Panc1 (cell line): ENCODE measurements at regions not wholly inside any gene's neighbourhood (a gene's known extent, or its start where the extent isn't known, plus 50 kb on each side); places are given as distances from the start of the nearest gene placed in this dataset.

Source experiments
- ATAC-seq: fragments of 200-7000 bp; cut with Tn5 transposase; 2 replicates; pipeline ENCODE4 v1.9.1; 2020; ENCODE audit warnings: mild to moderate bottlenecking, moderate library complexity
- BruUV-seq: library from RNA; stranded (reverse); fragments of 400-500 nt; replicated peaks from 2 replicates; lab custom pipeline; 2021; lab: Mats Ljungman, UMichigan
- CTCF ChIA-PET: fragments of 300-600 bp; sonication (Branson Sonifier 250); formaldehyde crosslinking; loops from one replicate; lab custom pipeline; 2022; ENCODE audit warnings: antibody characterized with exemption; lab: Charles Lee
- POLR2A ChIA-PET: fragments of 300-600 bp; sonication (Branson Sonifier 250); formaldehyde crosslinking; loops from one replicate; lab custom pipeline; 2022; ENCODE audit warnings: antibody characterized with exemption; lab: Charles Lee
- DNase-seq: peaks from one replicate; pipeline ENCODE4 v3.0.0-alpha.2; 2010; ENCODE audit warnings: low read depth, low spot score
- H3K27ac ChIP-seq: 2 replicates; pipeline ENCODE4 v1.5.1; 2011; ENCODE audit warnings: mild to moderate bottlenecking, low read length, inconsistent platforms
- H3K27me3 ChIP-seq: fragments of 200-500 bp; sonication (Bioruptor generic); 2 replicates; pipeline ENCODE4 v1.6.0; 2014; ENCODE audit warnings: low read length, inconsistent platforms; ENCODE audit not compliant: control insufficient read depth, insufficient read depth
- H3K36me3 ChIP-seq: fragments of 200-500 bp; sonication (Bioruptor generic); 2 replicates; pipeline ENCODE4 v1.5.1; 2014; ENCODE audit warnings: inconsistent platforms, mild to moderate bottlenecking, low read length, moderate library complexity; ENCODE audit not compliant: control insufficient read depth, insufficient read depth
- H3K4me1 ChIP-seq: 2 replicates; pipeline ENCODE4 v1.5.1; 2011; ENCODE audit warnings: inconsistent platforms, mild to moderate bottlenecking, low read length, moderate library complexity; ENCODE audit not compliant: control insufficient read depth, insufficient read depth
- H3K4me3 ChIP-seq, 2 experiments: 2 replicates each; pipeline ENCODE4 v1.5.1; 2011 to 2012; ENCODE audit warnings: low read depth in 2 of 2, low read length in 2 of 2, mild to moderate bottlenecking in 2 of 2, inconsistent platforms in 1 of 2, moderate library complexity in 1 of 2
- H3K9me3 ChIP-seq: fragments of 200-500 bp; sonication (Bioruptor generic); 2 replicates; pipeline ENCODE4 v1.5.1; 2014; ENCODE audit warnings: low read depth, mild to moderate bottlenecking, inconsistent platforms, low read length, moderate library complexity; ENCODE audit not compliant: control insufficient read depth, insufficient read depth
- CTCF ChIP-seq: fragments of 450-650 bp; IDR thresholded peaks from 2 replicates; pipeline ENCODE4 v1.5.1; 2017; ENCODE audit warnings: mild to moderate bottlenecking
- POLR2AphosphoS5 ChIP-seq: IDR thresholded peaks from 2 replicates; pipeline ENCODE4 v1.6.1; 2012; ENCODE audit warnings: mild to moderate bottlenecking, low read depth, low read length, moderate library complexity
- REST ChIP-seq, 2 experiments: IDR thresholded peaks; 2 replicates each; pipeline ENCODE4 v1.6.1; 2011 to 2012; ENCODE audit warnings: low read depth in 2 of 2, control low read depth in 1 of 2, low read length in 1 of 2, mild to moderate bottlenecking in 1 of 2, moderate library complexity in 1 of 2; ENCODE audit not compliant: insufficient read depth in 1 of 2
- SIN3A ChIP-seq: IDR thresholded peaks from 2 replicates; pipeline ENCODE4 v1.6.1; 2012; ENCODE audit warnings: low read depth, mild to moderate bottlenecking, low read length, moderate library complexity, borderline replicate concordance; ENCODE audit not compliant: insufficient read depth
- TCF7L2 ChIP-seq: IDR thresholded peaks from 2 replicates; pipeline ENCODE4 v1.6.1; 2011; ENCODE audit warnings: mild to moderate bottlenecking, low read depth, low read length, inconsistent platforms
- in situ Hi-C: cut with HindIII; loops from 2 replicates; pipeline ENCODE4 v1.10.0; 2016; ENCODE audit warnings: low sequenced_read_pairs, low pct_unique_long_range_greater_than_20kb
- intact Hi-C: fragments of 100-400 bp; cut with micrococcal nuclease; formaldehyde crosslinking; loops from one replicate; pipeline ENCODE4 v1.10.0; 2022; ENCODE audit not compliant: unreplicated experiment

- in situ Hi-C loops: no loop called here
- ChIA-PET CTCF (no interaction called here), POLR2A (no interaction called here)
- no peak overlapping the region for H3K27ac ChIP-seq
- H3K36me3 ChIP-seq: no peaks in the 10 kb centered on the region
- no peaks in the 10 kb centered on the region for H3K27me3 ChIP-seq
- peaks cover 3% of the 10 kb centered on the region; the same call in 1 of the 2 replicates for H3K4me1 ChIP-seq
- DNase-seq (no peak), ATAC-seq (no peak)
- H3K9me3 ChIP-seq: no peaks in the 10 kb centered on the region
- BruUV-seq: no TSS peak
- H3K4me3 ChIP-seq: no peak overlapping the region
- intact Hi-C loops: no loop called here
- no peak for TF ChIP-seq REST (IDR thresholded peaks at IDR 0.05; ENCODE audit: insufficient read depth in 1 of 2, low read depth in 2 of 2, low read length in 1 of 2)
- TF ChIP-seq CTCF: no peak
- no peak for TF ChIP-seq SIN3A
- no peak for TF ChIP-seq TCF7L2
- TF ChIP-seq POLR2AphosphoS5: no peak
Observed at GRCh38 chr6:168849459-168849858, 404.2 kb downstream of the THBS2 start.

- Histone ChIP-seq H3K9me3 (no peaks in the 10 kb centered on the region), H3K36me3 (no peaks in the 10 kb centered on the region), H3K4me1 (peaks cover 3% of the 10 kb centered on the region; the same call in 1 of the 2 replicates), H3K4me3 (no peak overlapping the region), H3K27me3 (no peaks in the 10 kb centered on the region), H3K27ac (no peak overlapping the region)
- intact Hi-C loops: no loop called here
- no peak for TF ChIP-seq POLR2AphosphoS5
- TF ChIP-seq REST (IDR thresholded peaks at IDR 0.05; ENCODE audit: insufficient read depth in 1 of 2, low read depth in 2 of 2, low read length in 1 of 2): no peak
- no peak for TF ChIP-seq SIN3A
- no peak for TF ChIP-seq TCF7L2
- TF ChIP-seq CTCF: no peak
- ATAC-seq (no peak), DNase-seq (no peak)
- CTCF ChIA-PET: no interaction called here
- in situ Hi-C loops: no loop called here
- POLR2A ChIA-PET: no interaction called here
- no TSS peak for BruUV-seq
Observed at GRCh38 chr6:168848797-168849196, 404.8 kb downstream of the THBS2 start.
